Middle frontal gyrus (tissue), 1 donor: ENCODE measurements at regions not wholly inside any gene's neighbourhood (a gene's known extent, or its start where the extent isn't known, plus 50 kb on each side); places are given as distances from the start of the nearest gene placed in this dataset.
"Not testable (repeated sequence)": the region's sequence is repeated elsewhere in the genome, so short reads cannot be mapped to it uniquely, and the experiment has no call there.

ENCODE experiments used
- DNase-seq: peaks from one replicate; pipeline ENCODE4 v3.0.0-alpha.2; 2015; ENCODE audit warnings: low spot score; ENCODE audit errors: extremely low spot score

- DNase-seq, result no peak
These were observed 775.6 kb downstream of the STIM2 start for GRCh38 chr4:27635936-27636913.

GRCh38 chr4:27638163-27638915 is 777.7 kb downstream of the STIM2 start:
- DNase-seq, result no peak

GRCh38 chr4:27643101-27643500 is 782.5 kb downstream of the STIM2 start:
- DNase-seq, result no peak

- DNase-seq, result no peak
These were observed 787.8 kb downstream of the STIM2 start for GRCh38 chr4:27648416-27648815.

GRCh38 chr4:27662426-27662825 is 801.8 kb downstream of the STIM2 start:
- DNase-seq, result no peak

- no peak for DNase-seq
These were observed 806.3 kb downstream of the STIM2 start for GRCh38 chr4:27666943-27667342.

GRCh38 chr4:27668001-27668400 is 807.4 kb downstream of the STIM2 start:
- DNase-seq, result no peak

GRCh38 chr4:27678027-27678426 is 817.4 kb downstream of the STIM2 start:
- DNase-seq, result no peak

- DNase-seq, result peak; percentile 67
These were observed 824.0 kb downstream of the STIM2 start for GRCh38 chr4:27684610-27685011.

GRCh38 chr4:27685091-27685490 is 824.5 kb downstream of the STIM2 start:
- DNase-seq, result no peak

GRCh38 chr4:27685947-27686346 is 825.3 kb downstream of the STIM2 start:
- no peak for DNase-seq

GRCh38 chr4:27692158-27692557 is 831.5 kb downstream of the STIM2 start:
- no peak for DNase-seq

GRCh38 chr4:27692868-27693634 is 832.4 kb downstream of the STIM2 start:
- no peak for DNase-seq

- not testable (repeated sequence) for DNase-seq
These were observed 835.6 kb downstream of the STIM2 start for GRCh38 chr4:27696257-27696656.

GRCh38 chr4:27701606-27702005 is 841.0 kb downstream of the STIM2 start:
- DNase-seq, result no peak

- no peak for DNase-seq
These were observed 842.2 kb downstream of the STIM2 start for GRCh38 chr4:27702730-27703431.

- DNase-seq, result no peak
These were observed 843.1 kb downstream of the STIM2 start for GRCh38 chr4:27703771-27704170.

GRCh38 chr4:27711041-27711440 is 850.4 kb downstream of the STIM2 start:
- no peak for DNase-seq

GRCh38 chr4:27714073-27714472 is 853.4 kb downstream of the STIM2 start:
- DNase-seq, result no peak

GRCh38 chr4:27716693-27717430 is 856.2 kb downstream of the STIM2 start:
- DNase-seq, result no peak
